Lower leg skin (tissue), 3 donors: ENCODE measurements at regions not wholly inside any gene's neighbourhood (a gene's known extent, or its start where the extent isn't known, plus 50 kb on each side); places are given as distances from the start of the nearest gene placed in this dataset.

ENCODE experiments used
- CTCF ChIP-seq, 3 donors: fragments of 450-650 bp; IDR thresholded peaks; one replicate each; pipeline ENCODE4 v1.5.1; 2016; ENCODE audit warnings: antibody characterized with exemption in 3 of 3, mild to moderate bottlenecking in 3 of 3, moderate library complexity in 2 of 3
- POLR2A ChIP-seq, 2 donors: fragments of 450-650 bp; IDR thresholded peaks; one replicate each; pipeline ENCODE4 v1.6.1; 2016 to 2017; ENCODE audit warnings: antibody characterized with exemption in 2 of 2, mild to moderate bottlenecking in 1 of 2, moderate library complexity in 1 of 2

GRCh38 chr2:139159177-139159576 lies 379.0 kb upstream of the NXPH2 start:
- TF ChIP-seq CTCF (IDR thresholded peaks at IDR 0.05) (no peak), POLR2A (IDR thresholded peaks at IDR 0.05) (no peak)
